LNCAP (cell line): ENCODE measurements at regions not wholly inside any gene's neighbourhood (a gene's known extent, or its start where the extent isn't known, plus 50 kb on each side); places are given as distances from the start of the nearest gene placed in this dataset.

Experiments used
- CTCF ChIP-seq: fragments of 450-650 bp; IDR thresholded peaks from 2 replicates; pipeline ENCODE4 v1.5.1; 2017; ENCODE audit warnings: mild to moderate bottlenecking

- no peak for TF ChIP-seq CTCF
Observed at GRCh38 chr3:90041995-90042394, 934.6 kb downstream of the EPHA3 start.

- no peak for TF ChIP-seq CTCF
Observed at GRCh38 chr3:90043287-90043686, 935.9 kb downstream of the EPHA3 start.

- no peak for TF ChIP-seq CTCF
Observed at GRCh38 chr3:90044084-90044816, 936.8 kb downstream of the EPHA3 start.

GRCh38 chr3:90052425-90052950, 945.1 kb downstream of the EPHA3 start:
- TF ChIP-seq CTCF = no peak

GRCh38 chr3:90054311-90054710, 946.9 kb downstream of the EPHA3 start:
- no peak for TF ChIP-seq CTCF

- TF ChIP-seq CTCF = no peak
Observed at GRCh38 chr3:90055666-90056065, 948.2 kb downstream of the EPHA3 start.

- no peak for TF ChIP-seq CTCF
Observed at GRCh38 chr3:90056281-90057032, 949.0 kb downstream of the EPHA3 start.
